Activated effector memory CD4-positive, alpha-beta T cell treated with anti-CD3 and anti-CD28 coated beads, Interleukin-2, amount 50 U/mL, for 16 hours (primary cell): ENCODE measurements at regions not wholly inside any gene's neighbourhood (a gene's known extent, or its start where the extent isn't known, plus 50 kb on each side); places are given as distances from the start of the nearest gene placed in this dataset.

Experiments used
- DNase-seq: peaks from one replicate; pipeline ENCODE4 v3.0.0-alpha.2; 2020

DNA sequence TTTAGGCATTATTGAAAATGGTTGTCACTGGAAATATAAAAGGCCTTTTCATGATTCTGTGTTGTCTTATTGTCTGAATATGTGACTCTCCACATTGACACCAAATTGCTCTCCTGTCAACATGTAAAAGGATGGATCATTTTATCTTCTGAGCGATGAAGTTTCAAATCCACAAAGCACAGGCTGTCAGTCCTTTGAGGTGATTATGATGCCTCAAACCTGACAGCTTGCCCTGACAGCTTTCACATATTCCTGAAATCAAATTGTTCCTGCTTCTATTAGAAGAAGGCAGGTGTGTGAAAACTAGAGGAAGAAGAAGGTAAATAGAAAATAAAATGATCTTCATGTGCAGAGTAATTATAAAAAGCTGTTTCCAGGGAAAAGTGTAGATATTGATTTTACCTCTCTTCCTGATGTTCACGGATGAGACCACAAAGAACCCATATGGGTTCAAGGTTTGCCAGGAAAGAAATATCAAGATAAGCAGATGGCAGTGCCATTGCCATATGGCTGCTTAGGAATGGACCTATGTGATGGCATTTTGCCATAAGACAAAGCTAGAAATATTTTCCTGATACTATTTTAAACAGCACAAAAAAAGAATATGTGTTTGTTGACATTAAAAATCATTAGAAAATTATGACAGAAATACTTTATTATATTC is 1006.3 kb upstream of the AGA start:
- DNase-seq = no peak

DNA sequence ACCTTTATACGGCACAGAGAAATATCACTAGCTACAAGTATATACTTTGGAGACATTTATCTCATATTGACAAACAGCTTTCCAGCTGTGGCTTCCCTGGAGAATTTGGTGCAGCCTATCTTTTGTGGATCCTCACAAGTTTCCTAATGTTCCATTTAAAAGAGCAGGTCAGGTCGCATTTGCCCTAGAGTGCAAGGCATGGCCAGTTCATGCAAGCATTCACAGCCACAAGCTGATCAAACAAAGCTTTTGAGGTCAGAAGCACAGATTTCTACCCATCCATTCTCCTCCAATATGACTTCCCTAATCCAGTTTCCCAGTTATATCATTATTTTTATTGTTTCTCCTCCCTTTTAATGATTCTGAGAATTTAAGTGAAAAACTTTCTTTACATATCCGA is 1008.4 kb upstream of the AGA start:
- DNase-seq = no peak

DNA sequence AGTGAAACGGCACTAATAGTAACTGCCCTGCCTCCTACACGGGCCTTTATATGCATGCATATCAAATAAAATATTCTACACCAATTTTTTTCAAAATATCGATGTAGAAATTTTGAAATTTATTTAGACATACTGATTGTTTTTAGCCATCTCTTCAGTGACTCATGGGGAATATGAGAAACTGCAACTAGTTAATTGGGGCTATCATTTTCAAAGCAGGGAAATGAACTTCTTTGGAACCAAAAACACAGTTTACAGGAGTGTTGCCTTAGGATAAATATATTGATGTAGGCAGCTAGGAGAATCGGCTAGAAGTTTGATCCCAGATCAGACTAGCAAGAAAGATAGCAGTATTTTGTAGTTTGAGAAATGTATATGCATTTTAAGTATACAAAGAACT is 1010.8 kb upstream of the AGA start:
- DNase-seq = no peak

DNA sequence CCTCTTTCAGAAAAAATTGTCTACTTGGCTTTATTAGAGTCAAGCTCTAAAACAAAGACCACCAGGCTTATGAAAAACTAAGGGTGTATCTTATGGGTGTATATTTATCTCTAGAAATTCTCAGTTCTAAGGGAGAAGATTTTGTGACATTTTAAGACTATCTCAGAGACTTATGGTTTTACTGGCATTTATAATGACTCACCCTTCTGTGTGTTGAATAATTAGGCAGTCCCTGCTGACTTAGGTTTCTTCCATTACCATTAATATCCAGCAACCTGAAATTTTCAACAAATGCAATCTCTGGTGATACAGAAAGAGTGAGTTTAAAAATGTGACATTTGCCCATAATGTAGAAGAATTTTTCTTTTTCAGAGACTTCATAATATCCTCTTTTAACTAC is 1015.0 kb upstream of the AGA start:
- DNase-seq = no peak

DNA sequence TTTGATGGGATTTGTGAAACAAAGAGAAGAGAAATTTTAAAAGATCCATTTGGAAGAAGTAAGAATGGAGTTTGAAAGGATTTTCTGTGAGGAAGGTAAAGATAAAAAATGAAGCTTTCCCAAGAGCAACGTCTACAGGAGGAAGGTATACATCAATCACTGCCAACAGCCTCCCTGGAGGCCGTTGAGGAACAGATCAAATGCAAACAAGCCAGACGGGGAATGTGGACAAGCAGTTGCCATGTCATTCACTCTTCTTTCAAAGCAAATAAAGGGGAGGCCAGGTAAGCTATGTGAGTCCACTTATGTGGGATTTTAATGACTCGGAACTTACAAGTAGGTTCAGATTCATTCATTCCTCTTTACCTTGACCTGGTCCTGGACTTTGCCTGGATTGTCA is 1020.5 kb upstream of the AGA start:
- no peak for DNase-seq

DNA sequence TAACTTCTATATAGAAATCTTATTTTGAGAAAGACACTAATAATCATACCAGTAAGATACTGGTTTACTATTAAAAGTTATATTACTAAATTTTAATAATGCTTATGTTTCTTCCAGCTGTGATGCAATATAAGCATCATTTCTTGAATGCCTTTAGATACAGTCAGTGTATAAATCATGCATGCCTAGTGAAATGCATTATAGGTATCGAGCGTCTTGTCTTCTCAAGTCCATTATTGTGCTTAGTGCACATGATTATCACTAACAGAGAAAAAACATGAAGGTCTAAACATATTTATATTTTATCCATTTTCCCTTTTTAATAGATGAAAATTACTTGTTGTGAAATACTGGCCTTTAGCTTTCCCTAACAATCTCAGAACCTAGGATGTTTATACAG is 1021.5 kb upstream of the AGA start:
- no peak for DNase-seq

DNA sequence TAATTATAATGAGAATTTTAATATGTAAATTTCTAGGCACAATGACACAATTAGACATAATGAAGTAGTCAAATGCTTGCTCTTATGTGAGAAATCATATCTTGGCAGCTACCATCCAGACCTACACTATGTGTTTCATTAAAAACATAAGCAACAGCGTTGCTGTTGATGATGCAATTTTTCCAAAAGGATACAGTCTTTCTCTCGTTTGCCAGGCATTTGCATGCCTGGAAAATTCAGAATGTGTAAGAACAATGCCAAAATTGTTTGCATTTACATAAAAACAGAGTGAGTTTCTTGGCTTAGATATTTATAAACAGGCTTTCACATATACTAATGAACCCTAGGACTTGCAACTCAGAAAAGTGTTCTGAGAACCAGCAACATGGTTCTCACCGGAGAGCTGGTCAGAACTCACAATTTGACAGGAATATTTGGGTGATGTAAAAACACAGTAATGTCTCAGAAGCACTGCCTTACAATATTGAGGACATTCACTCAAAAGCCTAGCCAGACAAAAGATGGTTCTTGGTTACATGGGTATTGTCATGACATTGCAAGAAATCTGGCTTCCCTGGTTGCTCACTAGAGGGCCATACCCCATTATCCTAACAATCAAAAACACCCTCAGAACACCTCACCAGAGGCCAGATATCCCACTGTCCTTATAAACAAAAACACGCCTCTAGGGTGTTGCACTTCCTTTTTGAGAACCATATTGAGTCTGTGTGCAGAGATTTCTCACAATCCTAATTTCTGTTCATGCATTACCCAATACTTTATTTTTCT is 1029.0 kb upstream of the AGA start:
- no peak for DNase-seq

DNA sequence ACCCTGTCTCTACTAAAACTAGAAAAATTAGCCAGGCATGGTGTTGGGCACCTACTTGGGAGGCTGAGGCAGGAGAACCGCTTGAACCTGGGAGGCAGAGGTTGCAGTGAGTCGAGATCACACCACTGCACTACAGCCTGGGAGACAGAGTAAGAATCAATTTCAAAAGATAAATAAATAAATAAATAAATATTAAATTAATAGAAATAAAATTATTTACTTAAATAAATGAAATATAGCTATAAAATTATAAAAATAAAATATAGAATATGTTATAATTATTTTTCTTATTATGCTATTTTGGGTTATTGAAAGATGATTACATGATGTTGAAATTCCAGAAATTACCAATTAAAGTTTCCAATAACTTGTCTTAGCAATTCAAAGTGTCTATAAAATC is 1029.8 kb upstream of the AGA start:
- no peak for DNase-seq

DNA sequence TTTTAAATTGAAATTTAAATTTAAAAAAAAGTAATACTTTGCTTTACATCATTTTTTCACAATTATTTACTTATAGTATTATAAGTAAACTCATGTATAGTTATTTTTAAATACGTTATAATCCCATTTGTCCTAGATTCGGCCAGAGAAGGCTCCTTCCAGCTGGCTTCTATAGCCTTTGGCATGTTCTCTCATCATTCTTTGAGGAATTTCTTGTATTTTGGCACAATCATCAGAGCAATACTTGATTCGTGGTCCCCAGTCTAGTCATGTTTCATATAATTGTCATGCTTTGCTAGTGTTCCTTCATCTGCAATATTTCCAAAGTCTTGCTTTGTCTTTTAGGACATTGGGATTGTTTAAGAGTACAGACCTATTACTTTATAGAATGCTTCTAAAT is 1037.9 kb upstream of the AGA start:
- DNase-seq = no peak

DNA sequence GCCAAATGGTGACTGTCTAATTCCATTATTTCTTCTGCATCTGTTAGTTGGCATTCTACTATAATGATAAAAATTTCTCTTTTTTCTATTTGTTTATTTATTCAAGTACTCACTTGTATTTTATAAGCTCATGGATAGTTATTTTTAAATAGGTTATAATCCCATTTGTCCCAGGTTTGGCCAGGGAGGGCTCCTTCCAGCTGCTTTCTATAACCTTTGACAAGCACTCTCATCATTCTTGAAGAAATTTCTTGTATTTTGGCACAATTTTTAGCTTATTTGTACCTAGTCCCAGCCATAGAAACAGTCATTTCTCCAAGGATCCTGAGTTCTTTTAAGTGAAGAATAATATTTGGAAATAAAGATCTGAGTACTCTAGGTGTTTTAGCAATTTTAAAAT is 1038.6 kb upstream of the AGA start:
- DNase-seq = no peak

DNA sequence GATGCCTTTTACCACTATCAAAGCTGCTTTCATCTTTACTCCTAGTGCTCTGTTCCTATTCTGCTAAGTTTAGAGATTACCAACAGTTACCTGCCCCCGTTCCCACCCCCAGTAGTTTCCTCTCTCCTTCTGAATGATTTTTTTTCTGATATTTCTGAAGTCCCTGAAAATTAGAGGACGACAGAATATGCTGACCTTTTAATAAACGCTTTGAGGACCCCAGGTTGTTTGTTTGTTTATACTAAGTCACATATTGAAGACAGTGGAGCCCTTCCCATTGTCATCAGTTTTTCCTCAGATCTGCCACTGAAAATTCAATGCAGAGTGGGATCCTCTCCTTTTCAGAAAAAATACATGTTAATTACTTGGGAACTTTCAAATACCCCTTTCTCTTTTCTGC is 1039.3 kb upstream of the AGA start:
- no peak for DNase-seq

DNA sequence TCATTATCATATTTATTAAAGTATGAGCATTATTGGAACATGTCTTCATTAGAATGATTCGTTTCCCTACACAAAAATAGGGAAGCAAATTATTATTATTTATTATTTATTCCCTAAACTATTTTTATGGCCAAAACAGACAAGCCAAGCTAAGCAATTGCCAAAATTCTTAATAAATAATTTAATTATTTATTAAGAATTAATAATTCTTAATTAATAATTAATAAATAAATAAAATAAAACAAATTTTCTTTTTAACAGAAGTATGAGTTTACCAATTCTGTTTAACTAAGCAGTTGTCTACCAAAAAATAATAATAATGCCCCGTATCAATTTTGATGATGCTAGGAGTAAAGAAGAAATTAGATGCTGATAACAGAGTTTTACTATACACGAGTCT is 1080.8 kb upstream of the AGA start:
- no peak for DNase-seq

DNA sequence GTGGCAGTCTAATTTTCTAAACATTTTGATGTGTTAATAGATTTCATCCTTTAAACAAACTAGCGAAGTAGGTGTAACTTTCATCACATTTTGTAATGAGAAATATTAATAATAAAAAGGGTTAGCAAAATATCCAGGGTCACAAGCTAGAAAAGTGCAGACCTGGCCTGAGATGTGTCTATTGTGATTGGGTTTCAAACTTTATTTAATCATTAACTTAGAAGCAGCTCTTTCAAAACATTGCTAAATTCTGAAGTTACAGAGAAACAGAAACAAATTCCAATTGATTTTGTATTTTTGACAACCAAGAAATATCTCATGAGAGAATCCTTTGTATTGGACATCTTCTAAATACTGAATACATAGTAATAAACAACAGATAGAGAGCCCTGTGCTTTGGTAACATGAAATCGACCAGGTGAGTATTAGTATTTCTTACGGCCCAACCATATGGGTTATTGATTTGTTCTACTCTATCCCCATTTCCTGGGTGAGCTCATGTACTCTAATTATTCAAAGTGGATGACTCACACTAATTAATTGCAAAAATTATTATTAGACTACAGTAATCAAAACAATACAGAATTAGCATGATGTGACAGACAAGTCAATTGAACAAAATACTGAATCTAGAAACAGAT is 1093.8 kb upstream of the AGA start:
- no peak for DNase-seq

DNA sequence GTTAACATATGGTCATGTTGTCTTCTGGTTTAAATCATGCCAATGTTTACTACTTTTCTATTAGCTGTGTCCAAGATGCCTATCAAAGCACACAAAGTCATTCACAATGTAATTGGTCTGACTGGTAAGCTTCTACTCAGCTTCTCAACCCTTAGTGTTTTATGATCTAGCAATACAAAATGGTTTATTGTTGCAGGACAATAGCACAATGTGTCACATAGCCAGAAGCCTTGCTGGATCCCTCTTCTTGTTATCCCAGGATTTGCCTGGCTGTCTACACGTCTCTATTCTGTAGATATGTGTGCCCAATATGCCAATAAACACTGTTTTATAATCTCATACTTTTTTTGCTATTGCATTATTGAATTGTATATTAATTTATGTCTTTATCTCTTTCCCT is 1111.0 kb upstream of the AGA start:
- DNase-seq = no peak

DNA sequence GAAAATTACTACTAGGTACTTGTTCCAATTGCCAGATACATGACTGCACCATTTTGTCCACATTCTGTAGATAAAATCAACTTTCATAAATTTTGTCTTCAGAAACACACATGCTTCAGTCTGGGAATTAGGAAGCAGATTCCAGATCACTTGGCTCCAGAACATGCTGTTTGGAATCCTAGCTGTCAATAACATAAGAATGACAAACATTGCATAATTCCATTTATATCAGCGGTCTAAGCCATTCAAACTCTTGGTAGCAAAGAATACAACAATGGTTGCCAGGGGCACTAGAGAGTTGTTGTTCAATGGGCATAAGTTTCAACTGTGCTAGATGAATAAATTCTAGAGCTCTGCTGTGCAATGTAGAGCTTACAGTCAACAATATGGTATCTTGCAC is 1112.1 kb upstream of the AGA start:
- no peak for DNase-seq

DNA sequence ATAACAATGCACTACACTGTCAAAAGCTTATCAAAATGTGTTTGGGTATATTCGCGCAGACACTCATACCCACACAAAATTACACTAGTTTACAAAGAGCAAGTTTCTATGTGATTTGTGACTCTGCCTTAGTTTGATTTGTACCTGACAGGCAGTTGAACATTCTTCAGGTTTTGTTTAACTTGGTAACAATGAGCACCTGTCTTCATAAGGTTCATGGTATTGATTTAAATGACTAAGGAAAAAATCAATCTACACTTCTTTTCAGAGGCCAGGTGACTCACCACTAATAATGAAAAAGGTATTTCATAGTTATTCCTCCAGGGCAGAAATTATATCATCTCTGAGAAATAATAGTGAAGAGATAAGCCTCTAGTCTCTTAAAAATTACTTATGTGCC is 1114.6 kb upstream of the AGA start:
- DNase-seq = no peak

DNA sequence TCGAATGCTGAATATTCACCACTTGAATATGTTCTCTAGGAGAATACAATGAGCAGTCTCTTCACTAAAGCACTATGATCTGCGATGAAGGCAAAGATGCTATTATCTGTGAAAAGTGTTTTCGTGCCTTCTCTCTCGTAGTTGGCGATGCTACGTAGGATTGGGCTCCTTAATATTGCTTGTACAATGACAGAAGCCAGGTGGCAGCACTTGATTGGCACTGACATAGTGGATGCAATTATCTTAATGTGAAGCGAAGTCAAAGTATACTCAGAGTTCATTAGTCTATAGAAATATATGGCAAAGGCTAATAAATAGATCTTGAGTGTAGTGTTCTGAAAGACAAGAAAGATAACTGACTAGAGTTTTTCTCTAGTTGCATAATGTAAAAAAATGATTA is 1135.7 kb upstream of the AGA start:
- no peak for DNase-seq

DNA sequence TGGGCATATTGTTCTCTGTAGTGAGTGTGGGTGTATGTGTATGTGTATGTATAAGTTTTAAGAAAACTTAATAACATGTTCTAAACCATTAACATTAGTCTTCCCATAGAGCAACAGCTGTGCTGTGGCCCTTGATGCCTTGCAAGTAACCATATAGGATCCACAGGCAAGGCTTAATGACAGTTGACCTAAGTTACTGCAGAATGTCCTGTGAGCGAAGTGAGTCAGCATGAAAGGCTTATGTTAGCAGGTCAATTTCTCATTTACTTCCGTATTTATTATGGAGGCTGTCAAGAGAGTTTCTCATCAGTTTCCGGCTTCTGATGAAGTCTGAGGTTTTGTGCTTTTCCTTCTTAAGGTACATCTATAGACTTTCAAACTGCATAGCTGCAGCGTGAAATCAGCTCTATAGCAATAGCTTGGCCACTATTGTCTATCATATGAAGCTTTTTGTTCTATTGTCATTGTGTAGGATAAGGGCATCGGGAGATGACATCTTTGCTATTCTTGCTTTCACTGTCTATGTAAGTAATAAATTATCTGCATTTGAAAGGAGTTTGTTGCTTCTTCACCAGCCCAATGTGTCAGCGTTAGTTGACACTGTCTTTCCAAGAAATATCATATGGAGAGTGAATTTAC is 1153.4 kb upstream of the AGA start:
- DNase-seq = no peak

DNA sequence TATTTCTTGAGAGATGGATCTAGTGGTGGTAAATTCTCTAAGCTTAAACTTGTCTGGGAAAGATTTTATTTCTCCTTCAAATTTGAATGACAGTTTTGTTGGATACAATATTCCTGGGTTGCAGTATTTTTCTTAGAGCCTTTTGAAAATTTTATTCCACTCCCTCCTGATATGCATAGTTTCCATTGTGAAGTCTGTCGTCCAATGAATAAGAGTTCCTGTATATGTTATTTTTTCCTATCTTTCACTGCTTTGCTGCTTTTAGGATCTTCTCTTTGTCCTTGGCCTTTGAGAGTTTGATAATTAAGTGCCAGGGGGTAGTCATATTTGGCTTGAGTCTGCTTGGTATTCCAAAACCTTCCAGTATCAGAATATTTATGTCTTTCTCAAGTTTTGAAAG is 1156.4 kb upstream of the AGA start:
- no peak for DNase-seq

DNA sequence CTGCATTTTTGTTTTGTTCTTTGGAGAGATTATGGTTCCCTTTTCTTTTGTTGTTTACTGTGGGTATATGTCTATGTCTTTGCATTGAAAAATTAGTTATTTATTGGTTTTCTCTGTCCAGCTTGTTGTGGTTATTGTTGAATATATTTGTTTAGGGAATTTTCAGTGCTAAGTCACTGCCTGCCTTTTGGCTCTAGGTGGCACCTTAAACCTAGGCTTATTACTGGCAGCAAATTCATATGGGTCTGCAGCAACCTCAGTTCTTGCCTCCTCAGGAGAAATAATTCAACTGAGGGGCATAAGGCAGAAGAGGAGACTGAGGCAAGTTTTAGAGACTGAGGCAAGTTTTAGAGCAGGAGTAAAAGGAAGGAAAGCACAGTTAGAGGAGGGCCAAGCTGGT is 1157.3 kb upstream of the AGA start:
- DNase-seq = no peak

DNA sequence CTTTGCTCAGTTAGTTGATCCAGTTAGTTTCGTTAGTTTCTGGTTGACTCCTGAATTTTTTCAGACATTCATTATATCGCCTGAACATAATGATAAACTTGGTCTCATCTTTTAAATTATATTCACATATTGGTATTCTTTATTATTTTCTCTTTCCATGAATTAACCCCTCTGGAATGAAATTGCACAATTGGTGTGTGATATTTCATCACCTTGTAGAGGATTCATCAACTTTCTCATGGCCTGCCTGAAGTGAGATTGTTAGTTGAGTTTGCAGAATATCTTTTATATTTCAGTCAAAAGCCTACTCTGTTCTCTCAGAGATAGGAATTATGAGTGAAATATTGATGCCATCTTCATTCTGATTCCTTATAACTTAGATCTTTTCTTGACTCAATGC is 1160.6 kb upstream of the AGA start:
- no peak for DNase-seq

DNA sequence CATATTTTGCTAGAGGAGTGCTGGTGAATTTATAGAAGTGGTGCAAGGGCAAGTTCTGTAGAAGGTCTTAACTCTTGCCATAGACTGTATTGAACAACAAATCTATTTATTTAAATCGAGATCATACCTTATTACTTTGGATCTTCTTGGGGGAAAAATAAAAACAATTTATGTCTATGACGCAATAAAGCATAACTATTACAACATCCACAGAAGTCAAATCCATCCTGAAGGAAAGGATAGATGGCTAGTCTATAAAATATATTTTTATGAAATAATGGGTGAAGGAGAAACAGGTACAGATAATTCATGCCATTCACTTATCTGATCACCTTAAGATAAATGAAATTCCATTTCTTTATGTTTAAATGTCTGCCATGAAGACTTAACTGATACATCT is 1168.8 kb upstream of the AGA start:
- DNase-seq = no peak

DNA sequence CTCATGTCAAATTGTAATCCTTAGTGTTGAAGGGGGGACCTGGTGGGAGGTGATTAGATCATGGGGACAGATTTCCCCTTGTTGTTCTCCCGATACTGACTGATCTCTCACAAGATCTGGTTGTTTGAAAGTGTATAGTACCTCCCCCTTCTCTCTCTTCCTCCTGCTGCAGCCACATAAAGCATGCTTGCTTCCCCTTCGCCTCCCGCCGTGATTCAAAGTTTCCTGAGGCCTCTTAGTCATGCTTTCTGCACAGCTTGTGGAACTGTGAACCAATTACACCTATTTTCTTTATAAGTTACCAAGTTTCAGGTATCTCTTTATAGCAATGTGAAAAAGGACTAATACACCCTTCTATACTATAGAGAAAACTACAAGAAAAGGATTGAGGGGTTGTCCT is 1170.5 kb upstream of the AGA start:
- DNase-seq = no peak

DNA sequence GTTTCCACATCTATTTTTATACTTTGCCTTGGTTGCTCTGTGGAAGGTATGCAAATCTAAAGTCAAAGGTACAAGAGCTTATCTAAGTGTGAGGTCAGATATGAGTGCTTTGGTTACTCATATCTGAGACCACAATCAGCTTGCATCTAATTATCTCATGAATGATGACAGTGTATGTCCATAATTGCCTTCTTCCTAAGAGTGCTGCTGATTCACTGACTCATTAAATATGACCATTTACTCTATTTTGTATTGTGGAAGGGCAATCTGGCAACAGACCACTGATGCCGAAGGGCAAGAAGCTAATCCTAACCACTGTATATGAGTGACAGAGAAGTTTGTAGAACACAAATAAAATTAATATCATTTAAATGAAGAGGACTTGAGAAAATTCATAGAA is 1190.2 kb upstream of the AGA start:
- DNase-seq = no peak
